IMR-90 (cell line): ENCODE measurements at regions not wholly inside any gene's neighbourhood (a gene's known extent, or its start where the extent isn't known, plus 50 kb on each side); places are given as distances from the start of the nearest gene placed in this dataset.

Experiments used
- ATAC-seq: fragments of 200-7000 bp; cut with Tn5 transposase; 2 replicates; pipeline ENCODE4 v1.9.1; 2020; ENCODE audit warnings: low read depth, mild to moderate bottlenecking, moderate library complexity
- BruUV-seq: library from RNA; stranded (reverse); fragments of 400-500 nt; replicated peaks from 2 replicates; lab custom pipeline; 2021; lab: Mats Ljungman, UMichigan
- CTCF ChIA-PET: fragments of 300-600 bp; formaldehyde crosslinking; extraction: SDS; loops from one replicate; lab custom pipeline; 2021; ENCODE audit warnings: antibody characterized with exemption; lab: Yijun Ruan, JAX
- POLR2A ChIA-PET: fragments of 300-600 bp; sonication (Branson Sonifier 250); formaldehyde crosslinking; loops from one replicate; lab custom pipeline; 2022; ENCODE audit warnings: antibody characterized with exemption; ENCODE audit not compliant: unreplicated experiment; lab: Charles Lee
- DNase-seq: peaks from one replicate; pipeline ENCODE4 v3.0.0; 2013
- H2AFZ ChIP-seq: replicated peaks from 2 replicates; pipeline ENCODE3; 2013; ENCODE audit warnings: low read length, mild to moderate bottlenecking; ENCODE audit not compliant: poor library complexity
- H2AK5ac ChIP-seq: 2 replicates; pipeline ENCODE4 v1.6.1; 2013; ENCODE audit warnings: low read depth, low read length, inconsistent platforms
- H2AK9ac ChIP-seq: replicated peaks from 2 replicates; pipeline ENCODE3; 2013; ENCODE audit warnings: mild to moderate bottlenecking, low read depth, low read length, moderate library complexity; ENCODE audit not compliant: poor library complexity
- H2BK120ac ChIP-seq: 2 replicates; pipeline ENCODE4 v1.6.1; 2013; ENCODE audit warnings: low read depth, low read length, inconsistent platforms
- H2BK15ac ChIP-seq: 3 replicates; pipeline ENCODE4 v1.6.1; 2013; ENCODE audit warnings: low read depth, low read length, inconsistent platforms
- H2BK20ac ChIP-seq: 2 replicates; pipeline ENCODE4 v1.6.1; 2013; ENCODE audit warnings: low read depth, mild to moderate bottlenecking, inconsistent platforms, low read length, moderate library complexity
- H2BK5ac ChIP-seq: 2 replicates; pipeline ENCODE4 v1.6.1; 2013; ENCODE audit warnings: mild to moderate bottlenecking, low read depth, low read length, inconsistent platforms; ENCODE audit not compliant: poor library complexity, severe bottlenecking
- H3K14ac ChIP-seq: replicated peaks from 2 replicates; pipeline ENCODE4 v1.6.1; 2013; ENCODE audit warnings: low read depth, low read length, inconsistent platforms
- H3K18ac ChIP-seq: 2 replicates; pipeline ENCODE4 v1.6.1; 2013; ENCODE audit warnings: low read depth, low read length, control low read depth
- H3K23ac ChIP-seq: 2 replicates; pipeline ENCODE4 v1.6.1; 2013; ENCODE audit warnings: low read depth, low read length, inconsistent platforms
- H3K27ac ChIP-seq: 2 replicates; pipeline ENCODE4 v1.5.1; 2013; ENCODE audit warnings: mild to moderate bottlenecking, control low read depth, low read length; ENCODE audit not compliant: insufficient read depth
- H3K27me3 ChIP-seq: 2 replicates; pipeline ENCODE4 v1.6.1; 2013; ENCODE audit warnings: low read length; ENCODE audit not compliant: control insufficient read depth, insufficient read depth
- H3K36me3 ChIP-seq: 2 replicates; pipeline ENCODE4 v1.6.1; 2013; ENCODE audit warnings: low read length, mixed read lengths; ENCODE audit not compliant: control insufficient read depth, insufficient read depth
- H3K4ac ChIP-seq: 2 replicates; pipeline ENCODE4 v1.6.1; 2013; ENCODE audit warnings: low read depth, low read length, inconsistent platforms
- H3K4me1 ChIP-seq: 2 replicates; pipeline ENCODE4 v1.6.1; 2013; ENCODE audit warnings: low read length, mixed read lengths; ENCODE audit not compliant: control insufficient read depth, insufficient read depth
- H3K4me2 ChIP-seq: 2 replicates; pipeline ENCODE4 v1.6.1; 2013; ENCODE audit warnings: low read depth, mild to moderate bottlenecking, control low read depth, low read length, moderate library complexity
- H3K4me3 ChIP-seq: 2 replicates; pipeline ENCODE4 v1.5.1; 2013; ENCODE audit warnings: low read depth, mild to moderate bottlenecking, control low read depth, low read length, moderate library complexity; ENCODE audit not compliant: insufficient read depth
- H3K56ac ChIP-seq: 2 replicates; pipeline ENCODE4 v1.6.1; 2013; ENCODE audit warnings: low read length, inconsistent platforms; ENCODE audit not compliant: insufficient read depth; ENCODE audit errors: extremely low read depth
- H3K79me1 ChIP-seq, 2 experiments: 2 replicates each; pipeline ENCODE4 v1.6.1; 2013; ENCODE audit warnings: low read length in 2 of 2, inconsistent platforms in 1 of 2, low read depth in 1 of 2
- H3K9ac ChIP-seq: 2 replicates; pipeline ENCODE4 v1.6.1; 2013; ENCODE audit warnings: low read depth, low read length, control low read depth
- H3K9me1 ChIP-seq: 2 replicates; pipeline ENCODE4 v1.6.1; 2013; ENCODE audit warnings: low read length, inconsistent platforms; ENCODE audit not compliant: insufficient read depth
- H3K9me3 ChIP-seq: 2 replicates; pipeline ENCODE4 v1.6.1; 2013; ENCODE audit warnings: low read length; ENCODE audit not compliant: control insufficient read depth, insufficient read depth
- H4K20me1 ChIP-seq: 2 replicates; pipeline ENCODE4 v1.6.1; 2013; ENCODE audit warnings: low read length, inconsistent platforms; ENCODE audit not compliant: insufficient read depth
- H4K5ac ChIP-seq: 2 replicates; pipeline ENCODE4 v1.6.1; 2013; ENCODE audit warnings: mild to moderate bottlenecking, low read depth, low read length, control low read depth
- H4K8ac ChIP-seq, 2 experiments: 2 replicates each; pipeline ENCODE4 v1.6.1; 2013; ENCODE audit warnings: low read depth in 2 of 2, low read length in 2 of 2, control low read depth in 1 of 2, inconsistent platforms in 1 of 2
- H4K91ac ChIP-seq: 2 replicates; pipeline ENCODE4 v1.6.1; 2013; ENCODE audit warnings: low read depth, low read length, inconsistent platforms; ENCODE audit not compliant: insufficient read depth
- BHLHE40 ChIP-seq: fragments of 150-350 bp; IDR thresholded peaks from 2 replicates; pipeline ENCODE4 v1.6.1; 2016; ENCODE audit warnings: mild to moderate bottlenecking, low read depth, low read length
- CEBPB ChIP-seq: IDR thresholded peaks from 2 replicates; pipeline ENCODE4 v1.6.1; 2012; ENCODE audit warnings: low read depth, low read length, improper control_type of control experiment
- CHD1 ChIP-seq: IDR thresholded peaks from 2 replicates; pipeline ENCODE4 v1.6.1; 2012; ENCODE audit warnings: low read depth, low read length, improper control_type of control experiment
- CTCF ChIP-seq: conservative IDR thresholded peaks from 2 replicates; pipeline ENCODE4 v1.5.1; 2012; ENCODE audit warnings: mild to moderate bottlenecking, low read depth, low read length, improper control_type of control experiment
- ELK1 ChIP-seq: fragments of 150-350 bp; IDR thresholded peaks from 2 replicates; pipeline ENCODE4 v1.6.1; 2016; ENCODE audit warnings: low read depth, mild to moderate bottlenecking, low read length, moderate library complexity, borderline replicate concordance
- FOS ChIP-seq: fragments of 150-350 bp; IDR thresholded peaks from 2 replicates; pipeline ENCODE4 v1.6.1; 2016; ENCODE audit warnings: low read depth, low read length
- MAFK ChIP-seq: IDR thresholded peaks from 2 replicates; pipeline ENCODE4 v1.6.1; 2012; ENCODE audit warnings: low read depth, low read length, improper control_type of control experiment
- MAZ ChIP-seq: IDR thresholded peaks from 2 replicates; pipeline ENCODE4 v1.6.1; 2012; ENCODE audit warnings: low read depth, mild to moderate bottlenecking, low read length, improper control_type of control experiment, moderate library complexity, borderline replicate concordance
- MXI1 ChIP-seq: IDR thresholded peaks from 2 replicates; pipeline ENCODE4 v1.6.1; 2012; ENCODE audit warnings: low read depth, mild to moderate bottlenecking, low read length, moderate library complexity, borderline replicate concordance
- NFE2L2 ChIP-seq: fragments of 150-350 bp; IDR thresholded peaks from 2 replicates; pipeline ENCODE4 v1.6.1; 2016; ENCODE audit warnings: low read depth, mild to moderate bottlenecking, low read length
- POLR2A ChIP-seq: IDR thresholded peaks from 2 replicates; pipeline ENCODE4 v1.6.1; 2012; ENCODE audit warnings: mild to moderate bottlenecking, low read depth, low read length
- RAD21 ChIP-seq: IDR thresholded peaks from 2 replicates; pipeline ENCODE4 v1.6.1; 2012; ENCODE audit warnings: low read length, improper control_type of control experiment
- RCOR1 ChIP-seq: IDR thresholded peaks from 2 replicates; pipeline ENCODE4 v1.6.1; 2012; ENCODE audit warnings: mild to moderate bottlenecking, low read length, improper control_type of control experiment; ENCODE audit not compliant: insufficient replicate concordance
- RFX5 ChIP-seq: IDR thresholded peaks from 2 replicates; pipeline ENCODE4 v1.8.0; 2012; ENCODE audit warnings: low read depth, mild to moderate bottlenecking, low read length, moderate library complexity
- SMC3 ChIP-seq: fragments of 150-350 bp; IDR thresholded peaks from 2 replicates; pipeline ENCODE4 v1.6.1; 2016; ENCODE audit warnings: low read depth, mild to moderate bottlenecking, antibody characterized with exemption, low read length, moderate library complexity
- USF2 ChIP-seq: fragments of 150-350 bp; IDR thresholded peaks from 2 replicates; pipeline ENCODE4 v1.6.1; 2017; ENCODE audit warnings: mild to moderate bottlenecking, antibody characterized with exemption, low read length, low read depth
- WGBS, 2 experiments: methylation state at CpG; one replicate each; pipeline versions ENCODE4 v1.1.5 to v1.1.7; 2013; ENCODE audit warnings: missing lambda C conversion rate in 2 of 2; ENCODE audit not compliant: insufficient read length in 1 of 2; ENCODE audit errors: extremely low coverage in 2 of 2; 5-methylcytosine and 5-hydroxymethylcytosine counted together
- dilution Hi-C: fragments of 300-500 bp; cut with HindIII; formaldehyde crosslinking; loops from one replicate; pipeline ENCODE4 v1.14.3; 2018; ENCODE audit warnings: low sequenced_read_pairs; ENCODE audit not compliant: unreplicated experiment
- in situ Hi-C: fragments of 300-500 bp; cut with MboI; formaldehyde crosslinking; loops from 3 replicates; pipeline ENCODE4 v1.14.3; 2019; ENCODE audit warnings: low sequenced_read_pairs, inconsistent platforms, mixed read lengths
- intact Hi-C: fragments of 100-400 bp; cut with micrococcal nuclease; formaldehyde crosslinking; loops from 2 replicates; pipeline ENCODE4 v1.10.0; 2022

DNA sequence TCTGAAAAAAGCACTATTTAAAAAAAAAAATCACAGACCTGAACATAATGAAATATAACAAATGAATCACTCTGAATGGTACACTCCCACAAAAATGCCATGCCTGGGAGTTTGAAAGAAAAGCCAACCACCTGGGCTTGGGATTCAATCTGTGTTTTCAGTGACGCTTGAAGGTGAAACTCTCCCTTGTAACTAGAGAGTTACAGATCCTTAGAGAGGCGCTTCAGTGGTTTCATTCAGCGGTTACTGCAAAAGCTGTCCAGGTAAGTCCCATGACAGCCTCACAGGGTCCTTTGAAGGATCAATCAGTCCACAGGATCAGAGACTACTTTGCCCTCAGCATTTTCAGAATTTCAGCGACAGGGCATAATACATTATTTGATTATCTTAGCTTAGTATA lies 627.3 kb downstream of the IRS1 start:
- H2AFZ ChIP-seq, result no peak overlapping the region
- no peak overlapping the region for H2BK5ac ChIP-seq
- no peak overlapping the region for H2BK15ac ChIP-seq
- H3K27me3 ChIP-seq, result no peaks in the 10 kb centered on the region
- no peak overlapping the region for H3K4me2 ChIP-seq
- CTCF ChIA-PET, result interaction anchor here (0.6 kb wide), 1 partner anchor 631 kb away, joined by 4 read pairs; no protein-coding TSS in a partner anchor
- H3K56ac ChIP-seq, result no peak overlapping the region
- POLR2A ChIA-PET, result no interaction called here
- no peak overlapping the region for H4K8ac ChIP-seq
- dilution Hi-C loops, result no loop called here
- no peaks in the 10 kb centered on the region; the same call in 1 of the 2 replicates for H3K36me3 ChIP-seq
- no peak overlapping the region for H3K23ac ChIP-seq
- H4K91ac ChIP-seq, result no peak overlapping the region
- H3K4me1 ChIP-seq, result no peaks in the 10 kb centered on the region
- H4K20me1 ChIP-seq, result no peaks in the 10 kb centered on the region
- no peak overlapping the region for H3K9ac ChIP-seq
- H2AK5ac ChIP-seq, result no peak overlapping the region
- no peak overlapping the region for H2AK9ac ChIP-seq
- in situ Hi-C loops, result no loop called here
- TF ChIP-seq MXI1, result no peak
- no peak for TF ChIP-seq MAFK
- no peak for TF ChIP-seq MAZ
- no peak for TF ChIP-seq RCOR1
- no peak for TF ChIP-seq CEBPB
- TF ChIP-seq CTCF, result no peak
- no peak for TF ChIP-seq ELK1
- no peak for TF ChIP-seq FOS
- TF ChIP-seq RAD21, result no peak
- no peak for TF ChIP-seq BHLHE40
- no peak for TF ChIP-seq RFX5
- no peak for TF ChIP-seq POLR2A
- no peak for TF ChIP-seq NFE2L2
- no peak for TF ChIP-seq CHD1
- TF ChIP-seq SMC3, result no peak
- TF ChIP-seq USF2, result no peak
- DNase-seq (no peak), ATAC-seq (no peak)
- no peak overlapping the region for H3K18ac ChIP-seq
- intact Hi-C loops, result no loop called here
- no TSS peak for BruUV-seq
- no peak overlapping the region for H3K4ac ChIP-seq
- no peaks in the 10 kb centered on the region for H3K79me1 ChIP-seq
- 94% methylated on average over 2 of the region's 4 CpGs; no CpG with 5 or more reads in 1 of the 2 experiments for WGBS, 2 experiments
- no peak overlapping the region for H2BK20ac ChIP-seq
- no peak overlapping the region for H4K5ac ChIP-seq
- H3K9me1 ChIP-seq, result no peaks in the 10 kb centered on the region
- H3K9me3 ChIP-seq, result peaks cover 5% of the 10 kb centered on the region
- H3K4me3 ChIP-seq, result no peak overlapping the region
- H3K14ac ChIP-seq, result no peak overlapping the region
- no peak overlapping the region for H2BK120ac ChIP-seq
- no peak overlapping the region for H3K27ac ChIP-seq
